GM12878 (cell line): ENCODE measurements at regions not wholly inside any gene's neighbourhood (a gene's known extent, or its start where the extent isn't known, plus 50 kb on each side); places are given as distances from the start of the nearest gene placed in this dataset.

ENCODE experiments used
- ATAC-seq: fragments of 200-7000 bp; cut with Tn5 transposase; 3 replicates; pipeline ENCODE4 v1.9.1; 2020; ENCODE audit warnings: mild to moderate bottlenecking, moderate library complexity
- BruUV-seq: library from RNA; stranded (reverse); fragments of 400-500 nt; replicated peaks from 2 replicates; lab custom pipeline; 2021; lab: Mats Ljungman, UMichigan
- CTCF ChIA-PET: fragments of 300-600 bp; sonication (Branson Sonifier 250); formaldehyde crosslinking; extraction: SDS; loops from one replicate; lab custom pipeline; 2021; ENCODE audit warnings: inconsistent platforms; lab: Yijun Ruan, JAX
- POLR2A ChIA-PET: fragments of 350-600 bp; formaldehyde crosslinking; extraction: SDS; loops from one replicate; lab custom pipeline; 2021; ENCODE audit warnings: inconsistent platforms; lab: Charles Lee
- RAD21 ChIA-PET: fragments of 300-600 bp; sonication (Branson Sonifier 250); formaldehyde crosslinking; loops from one replicate; lab custom pipeline; 2023; ENCODE audit warnings: antibody characterized with exemption; ENCODE audit not compliant: unreplicated experiment; lab: Charles Lee
- SMC1A ChIA-PET: fragments of 300-600 bp; sonication (Branson Sonifier 250); formaldehyde crosslinking; loops from one replicate; lab custom pipeline; 2023; ENCODE audit not compliant: unreplicated experiment, uncharacterized antibody; lab: Charles Lee
- DNase-seq: peaks from one replicate; pipeline ENCODE4 v3.0.0-alpha.2; 2011; ENCODE audit warnings: low read depth, low spot score
- FAIRE-seq: peaks from 3 replicates; lab custom pipeline; 2011; peaks lifted over from hg19 to GRCh38; lab: Jason Lieb, UNC
- H2AFZ ChIP-seq: 2 replicates; pipeline ENCODE4 v1.6.0; 2011; ENCODE audit warnings: low read depth, low read length, control low read depth; ENCODE audit not compliant: control insufficient read depth
- H3K27ac ChIP-seq: 2 replicates; pipeline ENCODE4 v1.5.1; 2011; ENCODE audit warnings: control low read depth; ENCODE audit not compliant: control insufficient read depth, insufficient read depth
- H3K27me3 ChIP-seq, 2 experiments: replicated peaks in 1 of 2; 2 replicates each; pipeline versions ENCODE4 v1.6.0 to v1.6.1; 2011; ENCODE audit warnings: low read length in 1 of 2; ENCODE audit not compliant: control insufficient read depth in 2 of 2, insufficient read depth in 2 of 2
- H3K36me3 ChIP-seq, 2 experiments: 2 replicates each; pipeline ENCODE4 v1.5.1; 2011; ENCODE audit warnings: low read length in 1 of 2; ENCODE audit not compliant: control insufficient read depth in 2 of 2, insufficient read depth in 2 of 2
- H3K4me1 ChIP-seq: 2 replicates; pipeline ENCODE4 v1.6.1; 2011; ENCODE audit warnings: mild to moderate bottlenecking, low read length, moderate library complexity, mixed read lengths; ENCODE audit not compliant: control insufficient read depth, insufficient read depth
- H3K4me2 ChIP-seq: 2 replicates; pipeline ENCODE4 v1.6.0; 2011; ENCODE audit warnings: control low read depth; ENCODE audit not compliant: control insufficient read depth, insufficient read depth
- H3K4me3 ChIP-seq: fragments of 200-600 bp; sonication (generic); 2 replicates; pipeline ENCODE4 v1.5.1; 2016
- H3K79me2 ChIP-seq: 2 replicates; pipeline ENCODE4 v1.6.0; 2011; ENCODE audit warnings: low read length; ENCODE audit not compliant: control insufficient read depth, insufficient read depth
- H3K9ac ChIP-seq: 2 replicates; pipeline ENCODE4 v1.8.0; 2011; ENCODE audit warnings: low read length, control low read depth, mixed read lengths; ENCODE audit not compliant: control insufficient read depth, insufficient read depth
- H3K9me3 ChIP-seq: replicated peaks from 3 replicates; pipeline ENCODE4 v1.5.1; 2011; ENCODE audit warnings: mild to moderate bottlenecking, low read length; ENCODE audit not compliant: control insufficient read depth, insufficient read depth
- H4K20me1 ChIP-seq: 2 replicates; pipeline ENCODE4 v1.6.0; 2011; ENCODE audit not compliant: control insufficient read depth, insufficient read depth
- BCL3 ChIP-seq: IDR thresholded peaks from 2 replicates; pipeline ENCODE4 v1.6.1; 2011; ENCODE audit warnings: borderline replicate concordance, low read depth, mild to moderate bottlenecking, moderate library complexity, low read length; ENCODE audit not compliant: insufficient read depth, poor library complexity, severe bottlenecking
- CREM ChIP-seq: IDR thresholded peaks from 2 replicates; pipeline ENCODE4 v1.6.1; 2014; ENCODE audit warnings: antibody characterized with exemption, low read depth
- FOS ChIP-seq: IDR thresholded peaks from 3 replicates; pipeline ENCODE4 v1.6.1; 2011; ENCODE audit warnings: borderline replicate concordance; ENCODE audit not compliant: insufficient read length; ENCODE audit errors: extremely low read depth
- FOXK2 ChIP-seq: fragments of 450-650 bp; IDR thresholded peaks from 2 replicates; pipeline ENCODE4 v1.6.1; 2017; ENCODE audit warnings: mild to moderate bottlenecking, moderate library complexity
- HCFC1 ChIP-seq: fragments of 150-350 bp; IDR thresholded peaks from 2 replicates; pipeline ENCODE4 v1.6.1; 2014; ENCODE audit warnings: low read length
- NKRF ChIP-seq: fragments of 450-650 bp; conservative IDR thresholded peaks from 2 replicates; pipeline ENCODE4 v1.6.1; 2017; ENCODE audit warnings: mild to moderate bottlenecking, moderate library complexity
- POLR2AphosphoS5 ChIP-seq: IDR thresholded peaks from 2 replicates; pipeline ENCODE4 v1.6.1; 2011; ENCODE audit warnings: mild to moderate bottlenecking, low read length, inconsistent platforms
- RCOR1 ChIP-seq: conservative IDR thresholded peaks from 2 replicates; pipeline ENCODE4 v1.6.1; 2012; ENCODE audit warnings: low read depth, low read length, improper control_type of control experiment
- SMAD1 ChIP-seq: fragments of 450-650 bp; IDR thresholded peaks from 2 replicates; pipeline ENCODE4 v1.6.1; 2018; ENCODE audit warnings: mild to moderate bottlenecking, low read depth; ENCODE audit not compliant: partially characterized antibody
- ZNF687 ChIP-seq: fragments of 450-650 bp; IDR thresholded peaks from 2 replicates; pipeline ENCODE4 v1.6.1; 2017; ENCODE audit warnings: mild to moderate bottlenecking, moderate library complexity
- WGBS: methylation state at CpG from one replicate; pipeline ENCODE4 v1.1.6; 2016; ENCODE audit warnings: low lambda C conversion rate; ENCODE audit not compliant: insufficient replicate concordance, insufficient coverage; ENCODE audit errors: missing lambda C conversion rate; 5-methylcytosine and 5-hydroxymethylcytosine counted together
- in situ Hi-C: fragments of 300-500 bp; cut with MboI; formaldehyde crosslinking; loops from 9 replicates; pipeline ENCODE4 v1.14.3; 2018; ENCODE audit warnings: mixed read lengths
- intact Hi-C: fragments of 100-400 bp; cut with micrococcal nuclease; formaldehyde crosslinking; loops from one replicate; pipeline ENCODE4 v1.14.2; 2022; ENCODE audit not compliant: unreplicated experiment

- WGBS: 97% methylated on average over 5 of the region's 5 CpGs
- Histone ChIP-seq H2AFZ (no peak overlapping the region), H3K4me1 (peaks cover 23% of the 10 kb centered on the region)
- CTCF ChIA-PET: no interaction called here
- no TSS peak for BruUV-seq
- no peak for TF ChIP-seq NKRF
- TF ChIP-seq ZNF687: no peak
- TF ChIP-seq FOS: no peak
- no peak for TF ChIP-seq SMAD1
- no peak for TF ChIP-seq HCFC1
- no peak for TF ChIP-seq CREM
- TF ChIP-seq FOXK2: no peak
- TF ChIP-seq RCOR1: no peak
- no peak for TF ChIP-seq POLR2AphosphoS5
- TF ChIP-seq BCL3: no peak
- TF ChIP-seq, all 136 proteins: peak for 0
- RAD21 ChIA-PET: no interaction called here
- FAIRE-seq (no peak), DNase-seq (no peak), ATAC-seq (no peak)
- H3K27me3 ChIP-seq: no peaks in the 10 kb centered on the region
- no peaks in the 10 kb centered on the region for H3K36me3 ChIP-seq
- H3K79me2 ChIP-seq: no peaks in the 10 kb centered on the region
- H3K9ac ChIP-seq: no peak overlapping the region
- H3K27ac ChIP-seq: no peak overlapping the region
- no peak overlapping the region for H3K4me3 ChIP-seq
- intact Hi-C loops: no loop called here
- H4K20me1 ChIP-seq: no peaks in the 10 kb centered on the region
- no peak overlapping the region for H3K4me2 ChIP-seq
- POLR2A ChIA-PET: interaction anchor here (0.6 kb wide), 1 partner anchor 114 kb away, joined by 6 read pairs; no protein-coding TSS in a partner anchor
- SMC1A ChIA-PET: interaction anchor here (1.0 to 1.3 kb wide), 2 partner anchors 9 to 16 kb away, joined by 3 read pairs; no protein-coding TSS in a partner anchor
- in situ Hi-C loops: no loop called here
- no peaks in the 10 kb centered on the region for H3K9me3 ChIP-seq
Measured at GRCh38 chr10:7498111-7498510, 87.3 kb upstream of the SFMBT2 start.
